Neural cell (in vitro differentiated cells): ENCODE measurements at regions not wholly inside any gene's neighbourhood (a gene's known extent, or its start where the extent isn't known, plus 50 kb on each side); places are given as distances from the start of the nearest gene placed in this dataset.

Experiments
- CTCF ChIP-seq: fragments of 450-650 bp; IDR thresholded peaks from 2 replicates; pipeline ENCODE4 v1.5.1; 2014; ENCODE audit warnings: antibody characterized with exemption, mild to moderate bottlenecking, moderate library complexity; ENCODE audit not compliant: poor library complexity, severe bottlenecking
- RAD21 ChIP-seq: fragments of 450-650 bp; conservative IDR thresholded peaks from 2 replicates; pipeline ENCODE4 v1.6.1; 2014; ENCODE audit warnings: antibody characterized with exemption, mild to moderate bottlenecking, moderate library complexity

- TF ChIP-seq CTCF (no peak), RAD21 (no peak)
Observed at GRCh38 chr4:19983072-19983471, 268.6 kb upstream of the SLIT2 start.
